WTC11 (cell line): ENCODE measurements at regions not wholly inside any gene's neighbourhood (a gene's known extent, or its start where the extent isn't known, plus 50 kb on each side); places are given as distances from the start of the nearest gene placed in this dataset.

ENCODE experiments used
- ATAC-seq: fragments of 200-7000 bp; cut with Tn5 transposase; 2 replicates; pipeline ENCODE4 v1.10.0; 2021; ENCODE audit warnings: mild to moderate bottlenecking, moderate library complexity
- CTCF ChIA-PET: fragments of 300-600 bp; sonication (Branson Sonifier 250); formaldehyde crosslinking; loops from one replicate; lab custom pipeline; 2021; ENCODE audit warnings: antibody characterized with exemption; lab: Charles Lee
- POLR2A ChIA-PET: fragments of 350-600 bp; sonication (Branson Sonifier 250); formaldehyde crosslinking; loops from one replicate; lab custom pipeline; 2021; ENCODE audit warnings: antibody characterized with exemption; lab: Charles Lee
- DNase-seq: peaks from one replicate; pipeline ENCODE4 v3.0.0; 2021; ENCODE audit warnings: low spot score
- H3K27ac Mint-ChIP-seq: 2 replicates; pipeline ENCODE4 v1.8.0; 2021; ENCODE audit warnings: mixed read lengths
- H3K27me3 Mint-ChIP-seq: 2 replicates; pipeline ENCODE4 v1.8.0; 2021; ENCODE audit warnings: low read depth, mild to moderate bottlenecking, moderate library complexity, mixed read lengths
- H3K36me3 Mint-ChIP-seq: 2 replicates; pipeline ENCODE4 v1.8.0; 2021; ENCODE audit warnings: mixed read lengths
- H3K4me1 Mint-ChIP-seq: 2 replicates; pipeline ENCODE4 v1.8.0; 2022; ENCODE audit warnings: mixed read lengths
- H3K4me3 Mint-ChIP-seq: 2 replicates; pipeline ENCODE4 v1.8.0; 2021; ENCODE audit warnings: mild to moderate bottlenecking, moderate library complexity, mixed read lengths
- H3K9me3 Mint-ChIP-seq: 2 replicates; pipeline ENCODE4 v1.8.0; 2021; ENCODE audit warnings: mixed read lengths
- ATF6 ChIP-seq: sonication (generic); formaldehyde crosslinking; IDR thresholded peaks from 2 replicates; pipeline ENCODE4 v1.8.1; 2023; ENCODE audit warnings: mild to moderate bottlenecking, missing genetic modification reagents
- CDX4 ChIP-seq: fragments of 250-450 bp; sonication (Bioruptor Pico); IDR thresholded peaks from 2 replicates; pipeline ENCODE4 v1.9.0; 2021; ENCODE audit warnings: moderate library complexity, mild to moderate bottlenecking, inconsistent platforms, borderline replicate concordance
- CTCF ChIP-seq: fragments of 200-600 bp; IDR thresholded peaks from 2 replicates; pipeline ENCODE4 v1.8.0; 2022; ENCODE audit warnings: antibody characterized with exemption
- ERG ChIP-seq: fragments of 250-450 bp; sonication (Bioruptor Pico); IDR thresholded peaks from 2 replicates; pipeline ENCODE4 v1.8.0; 2021; ENCODE audit warnings: mild to moderate bottlenecking
- ESRRA ChIP-seq: sonication (generic); formaldehyde crosslinking; IDR thresholded peaks from 2 replicates; pipeline ENCODE4 v1.8.1; 2022; ENCODE audit warnings: mild to moderate bottlenecking, missing genetic modification reagents, borderline replicate concordance
- FOXK1 ChIP-seq: sonication (generic); formaldehyde crosslinking; IDR thresholded peaks from 2 replicates; pipeline ENCODE4 v1.8.0; 2022; ENCODE audit warnings: mild to moderate bottlenecking, moderate library complexity, missing genetic modification reagents
- FOXP1 ChIP-seq: sonication (generic); formaldehyde crosslinking; IDR thresholded peaks from 2 replicates; pipeline ENCODE4 v1.8.0; 2022; ENCODE audit warnings: missing genetic modification reagents, mild to moderate bottlenecking, moderate library complexity, borderline replicate concordance
- HMGXB4 ChIP-seq: sonication (generic); formaldehyde crosslinking; IDR thresholded peaks from 2 replicates; pipeline ENCODE4 v1.8.1; 2023; ENCODE audit warnings: mild to moderate bottlenecking, moderate library complexity, missing genetic modification reagents
- IRF2 ChIP-seq: sonication (generic); formaldehyde crosslinking; IDR thresholded peaks from 2 replicates; pipeline ENCODE4 v1.8.0; 2022; ENCODE audit warnings: low read depth, missing genetic modification reagents, borderline replicate concordance
- MXD4 ChIP-seq: fragments of 250-450 bp; sonication (Bioruptor Pico); IDR thresholded peaks from 2 replicates; pipeline ENCODE4 v1.8.0; 2021; ENCODE audit warnings: mild to moderate bottlenecking, moderate library complexity, borderline replicate concordance
- NFATC4 ChIP-seq: fragments of 250-450 bp; sonication (Bioruptor Pico); IDR thresholded peaks from 2 replicates; pipeline ENCODE4 v1.9.0; 2021; ENCODE audit warnings: mild to moderate bottlenecking
- OVOL2 ChIP-seq: fragments of 250-450 bp; sonication (Bioruptor Pico); IDR thresholded peaks from 2 replicates; pipeline ENCODE4 v1.9.0; 2021; ENCODE audit warnings: mild to moderate bottlenecking, borderline replicate concordance
- TEAD4 ChIP-seq: sonication (generic); formaldehyde crosslinking; IDR thresholded peaks from 2 replicates; pipeline ENCODE4 v1.8.0; 2022; ENCODE audit warnings: mild to moderate bottlenecking, missing genetic modification reagents
- ZBTB21 ChIP-seq: sonication (generic); formaldehyde crosslinking; IDR thresholded peaks from 2 replicates; pipeline ENCODE4 v1.8.1; 2023; ENCODE audit warnings: mild to moderate bottlenecking, missing genetic modification reagents, borderline replicate concordance
- ZMAT4 ChIP-seq: fragments of 250-450 bp; sonication (Bioruptor Pico); IDR thresholded peaks from 2 replicates; pipeline ENCODE4 v1.9.0; 2021; ENCODE audit warnings: mild to moderate bottlenecking
- ZNF396 ChIP-seq: fragments of 250-450 bp; sonication (Bioruptor Pico); IDR thresholded peaks from 2 replicates; pipeline ENCODE4 v1.8.0; 2021; ENCODE audit warnings: mild to moderate bottlenecking, moderate library complexity, borderline replicate concordance
- ZNF423 ChIP-seq: fragments of 250-450 bp; sonication (Bioruptor Pico); IDR thresholded peaks from 2 replicates; pipeline ENCODE4 v2.1.2; 2022; ENCODE audit warnings: mild to moderate bottlenecking, moderate library complexity

- TF ChIP-seq ATF6 (CRISPR knock-in tag) (no peak), HMGXB4 (CRISPR knock-in tag) (no peak)
Measured at GRCh38 chr6:9610620-9611415, 804.1 kb downstream of the TFAP2A start (continued).

- H3K9me3 Mint-ChIP-seq = no peaks in the 10 kb centered on the region
- H3K27ac Mint-ChIP-seq = no peak overlapping the region
- no peak overlapping the region for H3K4me3 Mint-ChIP-seq
- peaks cover 17% of the 10 kb centered on the region for H3K4me1 Mint-ChIP-seq
- ChIA-PET CTCF (interaction anchor here (0.9 kb wide), 1 partner anchor 566 kb away, joined by 3 read pairs; no protein-coding TSS in a partner anchor), POLR2A (no interaction called here)
- no peaks in the 10 kb centered on the region for H3K36me3 Mint-ChIP-seq
- peak; percentile 58 for DNase-seq
- H3K27me3 Mint-ChIP-seq = no peaks in the 10 kb centered on the region
- TF ChIP-seq IRF2 (CRISPR knock-in tag) (no peak), ZNF423 (peak; percentile 75)
- ATAC-seq = peak; percentile 98
Measured at GRCh38 chr6:9606435-9607134, 808.3 kb downstream of the TFAP2A start.

GRCh38 chr6:9594746-9595145 lies 820.1 kb downstream of the TFAP2A start:
- Mint-ChIP-seq H3K4me1 (no peaks in the 10 kb centered on the region), H3K27me3 (no peaks in the 10 kb centered on the region), H3K36me3 (no peaks in the 10 kb centered on the region), H3K4me3 (no peak overlapping the region), H3K27ac (no peak overlapping the region), H3K9me3 (0 out of 2 replicates have a peak, but pooled peaks cover 8% of the 10 kb centered on the region)
- ATAC-seq = no peak
- POLR2A ChIA-PET = no interaction called here
- TF ChIP-seq ESRRA (CRISPR knock-in tag) (no peak), NFATC4 (no peak), ERG (CRISPR knock-in tag) (no peak), OVOL2 (no peak), CDX4 (CRISPR knock-in tag) (no peak), ZBTB21 (CRISPR knock-in tag) (no peak), TEAD4 (CRISPR knock-in tag) (no peak), FOXK1 (CRISPR knock-in tag) (no peak), MXD4 (CRISPR knock-in tag) (no peak), FOXP1 (no peak), ZNF396 (CRISPR knock-in tag) (no peak), CTCF (no peak), ZMAT4 (CRISPR knock-in tag) (no peak)
- TF ChIP-seq, all 79 proteins: peak for 0
- CTCF ChIA-PET = no interaction called here
- DNase-seq = no peak
